HL-60 (cell line): ENCODE measurements at regions not wholly inside any gene's neighbourhood (a gene's known extent, or its start where the extent isn't known, plus 50 kb on each side); places are given as distances from the start of the nearest gene placed in this dataset.

Experiments
- DNase-seq, 2 experiments: peaks; one replicate each; pipeline ENCODE4 v3.0.0-alpha.2; 2010 to 2020; ENCODE audit warnings: low read depth in 1 of 2, low spot score in 1 of 2
- H3K27ac ChIP-seq: fragments of 250-450 bp; sonication (Bioruptor Pico); replicated peaks from 2 replicates; pipeline ENCODE4 v1.5.1; 2020; ENCODE audit warnings: mild to moderate bottlenecking, moderate library complexity
- H3K27me3 ChIP-seq: fragments of 250-450 bp; sonication (Bioruptor Pico); 2 replicates; pipeline ENCODE4 v1.5.1; 2021; ENCODE audit warnings: mild to moderate bottlenecking, moderate library complexity; ENCODE audit not compliant: insufficient read depth, poor library complexity, severe bottlenecking
- H3K4me3 ChIP-seq: replicated peaks from 2 replicates; pipeline ENCODE4 v1.5.1; 2011; ENCODE audit warnings: mild to moderate bottlenecking, control low read depth, low read length; ENCODE audit not compliant: insufficient read depth
- GABPA ChIP-seq: IDR thresholded peaks from 2 replicates; pipeline ENCODE4 v1.6.1; 2012; ENCODE audit warnings: low read depth
- POLR2AphosphoS5 ChIP-seq: IDR thresholded peaks from 2 replicates; pipeline ENCODE4 v1.6.1; 2012; ENCODE audit warnings: low read depth
- REST ChIP-seq: IDR thresholded peaks from 2 replicates; pipeline ENCODE4 v1.6.1; 2012; ENCODE audit warnings: low read depth; ENCODE audit not compliant: insufficient replicate concordance
- SPI1 ChIP-seq: IDR thresholded peaks from 2 replicates; pipeline ENCODE4 v1.6.1; 2012; ENCODE audit warnings: low read depth, mild to moderate bottlenecking, borderline replicate concordance
- TF ChIP-seq, protein P1 (sequence below): IDR thresholded peaks from one replicate; pipeline ENCODE4 v1.5.1; 2011; ENCODE audit warnings: low read length, control low read depth, inconsistent platforms; ENCODE audit not compliant: insufficient read depth

- Histone ChIP-seq H3K4me3 (no peak overlapping the region), H3K27me3 (no peaks in the 10 kb centered on the region), H3K27ac (no peak overlapping the region)
- DNase-seq, result no peak
- TF ChIP-seq, protein P1, sequence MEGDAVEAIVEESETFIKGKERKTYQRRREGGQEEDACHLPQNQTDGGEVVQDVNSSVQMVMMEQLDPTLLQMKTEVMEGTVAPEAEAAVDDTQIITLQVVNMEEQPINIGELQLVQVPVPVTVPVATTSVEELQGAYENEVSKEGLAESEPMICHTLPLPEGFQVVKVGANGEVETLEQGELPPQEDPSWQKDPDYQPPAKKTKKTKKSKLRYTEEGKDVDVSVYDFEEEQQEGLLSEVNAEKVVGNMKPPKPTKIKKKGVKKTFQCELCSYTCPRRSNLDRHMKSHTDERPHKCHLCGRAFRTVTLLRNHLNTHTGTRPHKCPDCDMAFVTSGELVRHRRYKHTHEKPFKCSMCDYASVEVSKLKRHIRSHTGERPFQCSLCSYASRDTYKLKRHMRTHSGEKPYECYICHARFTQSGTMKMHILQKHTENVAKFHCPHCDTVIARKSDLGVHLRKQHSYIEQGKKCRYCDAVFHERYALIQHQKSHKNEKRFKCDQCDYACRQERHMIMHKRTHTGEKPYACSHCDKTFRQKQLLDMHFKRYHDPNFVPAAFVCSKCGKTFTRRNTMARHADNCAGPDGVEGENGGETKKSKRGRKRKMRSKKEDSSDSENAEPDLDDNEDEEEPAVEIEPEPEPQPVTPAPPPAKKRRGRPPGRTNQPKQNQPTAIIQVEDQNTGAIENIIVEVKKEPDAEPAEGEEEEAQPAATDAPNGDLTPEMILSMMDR, result no peak
- no peak for TF ChIP-seq SPI1
- TF ChIP-seq GABPA, result no peak
- no peak for TF ChIP-seq POLR2AphosphoS5
- TF ChIP-seq REST, result no peak
These were observed 302.1 kb downstream of the MAP2K6 start for GRCh38 chr17:69716556-69716955.

GRCh38 chr17:69717214-69717613 is 302.7 kb downstream of the MAP2K6 start:
- Histone ChIP-seq H3K4me3 (no peak overlapping the region), H3K27ac (no peak overlapping the region), H3K27me3 (no peaks in the 10 kb centered on the region)
- DNase-seq, result no peak
- TF ChIP-seq GABPA (no peak), SPI1 (no peak), REST (no peak), POLR2AphosphoS5 (no peak)
- TF ChIP-seq, protein P1, result no peak

- Histone ChIP-seq H3K27me3 (no peaks in the 10 kb centered on the region), H3K27ac (no peak overlapping the region), H3K4me3 (no peak overlapping the region)
- DNase-seq, result no peak
- TF ChIP-seq REST, result no peak
- no peak for TF ChIP-seq GABPA
- TF ChIP-seq, protein P1, result no peak
- TF ChIP-seq POLR2AphosphoS5, result no peak
- no peak for TF ChIP-seq SPI1
These were observed 303.3 kb downstream of the MAP2K6 start for GRCh38 chr17:69717819-69718218.
